ENCODE measurements at regions not wholly inside any gene's neighbourhood (a gene's known extent, or its start where the extent isn't known, plus 50 kb on each side); places are given as distances from the start of the nearest gene placed in this dataset.

GRCh38 chr12:93972411-93973208 lies 175.8 kb upstream of the PLXNC1 start:
- no peaks in the 10 kb centered on the region for H3K36me3 ChIP-seq (ENCODE audit: insufficient read depth, low read length)
- no peaks in the 10 kb centered on the region for H3K79me2 ChIP-seq (ENCODE audit: insufficient read depth, low read length)
- H3K4me1 ChIP-seq (ENCODE audit: insufficient read depth, low read length): peaks cover 38% of the 10 kb centered on the region
- H2AFZ ChIP-seq (ENCODE audit: low read depth, low read length): no peak overlapping the region
- H3K4me2 ChIP-seq (ENCODE audit: insufficient read depth, low read length): no peak overlapping the region
- H3K27ac ChIP-seq (ENCODE audit: low read length): no peak overlapping the region
- no peak for TF ChIP-seq CTCF (IDR thresholded peaks at IDR 0.05; ENCODE audit: borderline replicate concordance, extremely low read depth, low read length, poor library complexity, severe bottlenecking)
- no peak for TF ChIP-seq EZH2 (IDR thresholded peaks at IDR 0.05; ENCODE audit: borderline replicate concordance, low read depth, low read length, severe bottlenecking)
- no peak for DNase-seq
- H3K9ac ChIP-seq (ENCODE audit: low read depth, low read length): no peak overlapping the region
- no peak for ATAC-seq (ENCODE audit: insufficient read depth, low read depth)
- no peak overlapping the region for H3K4me3 ChIP-seq (ENCODE audit: low read depth in 1 of 2, low read length in 2 of 2)
- H3K9me3 ChIP-seq (ENCODE audit: insufficient read depth, low read length, severe bottlenecking): no peaks in the 10 kb centered on the region
- H4K20me1 ChIP-seq (ENCODE audit: insufficient read depth, low read length): no peaks in the 10 kb centered on the region
- H3K27me3 ChIP-seq (ENCODE audit: insufficient read depth, low read length, poor library complexity): no peaks in the 10 kb centered on the region

GRCh38 chr12:93974252-93974651 lies 174.1 kb upstream of the PLXNC1 start:
- Histone ChIP-seq H3K79me2 (ENCODE audit: insufficient read depth, low read length) (no peaks in the 10 kb centered on the region), H3K36me3 (ENCODE audit: insufficient read depth, low read length) (no peaks in the 10 kb centered on the region), H3K9me3 (ENCODE audit: insufficient read depth, low read length, severe bottlenecking) (no peaks in the 10 kb centered on the region), H3K27ac (ENCODE audit: low read length) (no peak overlapping the region), H3K9ac (ENCODE audit: low read depth, low read length) (no peak overlapping the region), H2AFZ (ENCODE audit: low read depth, low read length) (no peak overlapping the region), H3K4me2 (ENCODE audit: insufficient read depth, low read length) (no peak overlapping the region), H3K4me3 (ENCODE audit: low read depth in 1 of 2, low read length in 2 of 2) (no peak overlapping the region), H4K20me1 (ENCODE audit: insufficient read depth, low read length) (no peaks in the 10 kb centered on the region), H3K27me3 (ENCODE audit: insufficient read depth, low read length, poor library complexity) (no peaks in the 10 kb centered on the region), H3K4me1 (ENCODE audit: insufficient read depth, low read length) (peaks cover 35% of the 10 kb centered on the region)
- ATAC-seq (ENCODE audit: insufficient read depth, low read depth) (no peak), DNase-seq (no peak)
- TF ChIP-seq EZH2 (IDR thresholded peaks at IDR 0.05; ENCODE audit: borderline replicate concordance, low read depth, low read length, severe bottlenecking) (no peak), CTCF (IDR thresholded peaks at IDR 0.05; ENCODE audit: borderline replicate concordance, extremely low read depth, low read length, poor library complexity, severe bottlenecking) (no peak)

GRCh38 chr12:93976024-93976423 lies 172.4 kb upstream of the PLXNC1 start:
- Histone ChIP-seq H3K4me3 (ENCODE audit: low read depth in 1 of 2, low read length in 2 of 2) (no peak overlapping the region), H3K79me2 (ENCODE audit: insufficient read depth, low read length) (no peaks in the 10 kb centered on the region), H3K36me3 (ENCODE audit: insufficient read depth, low read length) (no peaks in the 10 kb centered on the region), H2AFZ (ENCODE audit: low read depth, low read length) (no peak overlapping the region), H3K4me2 (ENCODE audit: insufficient read depth, low read length) (no peak overlapping the region), H4K20me1 (ENCODE audit: insufficient read depth, low read length) (no peaks in the 10 kb centered on the region), H3K9me3 (ENCODE audit: insufficient read depth, low read length, severe bottlenecking) (no peaks in the 10 kb centered on the region), H3K9ac (ENCODE audit: low read depth, low read length) (no peak overlapping the region), H3K27me3 (ENCODE audit: insufficient read depth, low read length, poor library complexity) (no peaks in the 10 kb centered on the region), H3K4me1 (ENCODE audit: insufficient read depth, low read length) (peaks cover 31% of the 10 kb centered on the region), H3K27ac (ENCODE audit: low read length) (no peak overlapping the region)
- TF ChIP-seq CTCF (IDR thresholded peaks at IDR 0.05; ENCODE audit: borderline replicate concordance, extremely low read depth, low read length, poor library complexity, severe bottlenecking) (no peak), EZH2 (IDR thresholded peaks at IDR 0.05; ENCODE audit: borderline replicate concordance, low read depth, low read length, severe bottlenecking) (no peak)
- ATAC-seq (ENCODE audit: insufficient read depth, low read depth): no peak
- DNase-seq: no peak

Measured in DND-41 (cell line).